ENCODE measurements at regions not wholly inside any gene's neighbourhood (a gene's known extent, or its start where the extent isn't known, plus 50 kb on each side); places are given as distances from the start of the nearest gene placed in this dataset.

DNA sequence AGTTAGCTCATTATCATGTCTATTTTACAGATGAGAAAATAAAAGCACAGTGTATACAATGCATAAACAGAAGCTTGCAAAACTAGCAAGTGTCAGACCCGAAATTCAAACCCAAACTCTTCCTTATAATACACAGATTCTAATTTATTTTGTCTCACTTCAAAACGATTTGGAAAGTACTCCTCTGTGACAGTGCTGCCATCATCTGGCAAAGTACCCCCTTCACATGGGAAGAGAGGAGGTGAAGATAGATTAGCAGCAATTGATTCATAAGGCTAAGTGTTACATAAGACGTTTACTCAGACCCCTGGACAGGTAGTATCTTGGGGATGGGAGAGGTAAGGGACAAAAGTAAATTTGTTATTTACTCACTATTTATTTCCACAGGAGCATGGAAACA lies 744.0 kb upstream of the SGO1 start:
- TF ChIP-seq ZBTB21 (CRISPR knock-in tag; IDR thresholded peaks at IDR 0.05; ENCODE audit: borderline replicate concordance) (no peak), SMAD3 (CRISPR knock-in tag; IDR thresholded peaks at IDR 0.05; ENCODE audit: borderline replicate concordance) (no peak), JUN (CRISPR knock-in tag; IDR thresholded peaks at IDR 0.05) (no peak), ZNF121 (CRISPR knock-in tag; IDR thresholded peaks at IDR 0.05) (no peak), SP1 (CRISPR knock-in tag; conservative IDR thresholded peaks at IDR 0.05) (no peak), TEAD4 (CRISPR knock-in tag; IDR thresholded peaks at IDR 0.05) (no peak), FOXP1 (CRISPR knock-in tag; IDR thresholded peaks at IDR 0.05; ENCODE audit: borderline replicate concordance) (no peak), ZNF138 (CRISPR knock-in tag; conservative IDR thresholded peaks at IDR 0.05) (no peak)
- TF ChIP-seq, protein P1, sequence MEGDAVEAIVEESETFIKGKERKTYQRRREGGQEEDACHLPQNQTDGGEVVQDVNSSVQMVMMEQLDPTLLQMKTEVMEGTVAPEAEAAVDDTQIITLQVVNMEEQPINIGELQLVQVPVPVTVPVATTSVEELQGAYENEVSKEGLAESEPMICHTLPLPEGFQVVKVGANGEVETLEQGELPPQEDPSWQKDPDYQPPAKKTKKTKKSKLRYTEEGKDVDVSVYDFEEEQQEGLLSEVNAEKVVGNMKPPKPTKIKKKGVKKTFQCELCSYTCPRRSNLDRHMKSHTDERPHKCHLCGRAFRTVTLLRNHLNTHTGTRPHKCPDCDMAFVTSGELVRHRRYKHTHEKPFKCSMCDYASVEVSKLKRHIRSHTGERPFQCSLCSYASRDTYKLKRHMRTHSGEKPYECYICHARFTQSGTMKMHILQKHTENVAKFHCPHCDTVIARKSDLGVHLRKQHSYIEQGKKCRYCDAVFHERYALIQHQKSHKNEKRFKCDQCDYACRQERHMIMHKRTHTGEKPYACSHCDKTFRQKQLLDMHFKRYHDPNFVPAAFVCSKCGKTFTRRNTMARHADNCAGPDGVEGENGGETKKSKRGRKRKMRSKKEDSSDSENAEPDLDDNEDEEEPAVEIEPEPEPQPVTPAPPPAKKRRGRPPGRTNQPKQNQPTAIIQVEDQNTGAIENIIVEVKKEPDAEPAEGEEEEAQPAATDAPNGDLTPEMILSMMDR (IDR thresholded peaks at IDR 0.05), result peak; percentile 20; the same call in 1 of the 2 replicates
- TF ChIP-seq, protein P2, sequence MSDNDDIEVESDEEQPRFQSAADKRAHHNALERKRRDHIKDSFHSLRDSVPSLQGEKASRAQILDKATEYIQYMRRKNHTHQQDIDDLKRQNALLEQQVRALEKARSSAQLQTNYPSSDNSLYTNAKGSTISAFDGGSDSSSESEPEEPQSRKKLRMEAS (CRISPR knock-in tag; IDR thresholded peaks at IDR 0.05), result no peak
